HS-5 (cell line): ENCODE measurements at regions not wholly inside any gene's neighbourhood (a gene's known extent, or its start where the extent isn't known, plus 50 kb on each side); places are given as distances from the start of the nearest gene placed in this dataset.

Source experiments
- DNase-seq: peaks from one replicate; pipeline ENCODE4 v3.0.0-alpha.2; 2012; ENCODE audit warnings: low read depth

DNA sequence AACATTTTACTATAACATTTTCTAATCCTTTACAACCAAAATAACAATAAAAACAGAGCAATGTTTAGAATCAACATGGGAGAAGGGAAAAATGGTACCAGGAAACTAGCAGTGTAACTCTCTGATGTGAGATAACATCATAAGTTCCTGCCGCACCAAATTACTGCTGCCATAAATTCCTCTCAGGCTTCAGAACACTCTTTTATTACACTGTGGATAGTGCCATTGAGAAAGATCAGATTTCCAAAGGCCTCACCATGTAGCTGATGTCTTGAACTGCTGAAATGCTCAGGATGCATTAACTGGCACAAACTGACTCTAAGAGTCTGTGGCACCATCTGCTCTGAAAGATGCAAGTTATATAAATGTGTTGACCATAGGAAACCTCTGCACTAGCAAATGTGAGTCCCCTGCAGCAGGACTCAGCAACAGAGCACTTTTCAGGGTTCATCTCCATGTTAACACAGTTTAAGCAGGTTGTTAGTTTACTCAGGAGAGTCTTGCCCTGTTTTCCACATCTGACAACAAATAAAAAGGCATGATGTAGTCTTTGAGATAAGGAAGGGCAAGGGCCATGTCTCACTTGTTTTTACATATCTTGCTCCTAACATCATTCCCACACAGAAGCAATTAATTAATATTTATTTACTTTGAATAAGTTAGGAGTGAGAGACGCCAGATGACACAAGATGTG, 218.1 kb downstream of the CETN3 start:
- no peak for DNase-seq

DNA sequence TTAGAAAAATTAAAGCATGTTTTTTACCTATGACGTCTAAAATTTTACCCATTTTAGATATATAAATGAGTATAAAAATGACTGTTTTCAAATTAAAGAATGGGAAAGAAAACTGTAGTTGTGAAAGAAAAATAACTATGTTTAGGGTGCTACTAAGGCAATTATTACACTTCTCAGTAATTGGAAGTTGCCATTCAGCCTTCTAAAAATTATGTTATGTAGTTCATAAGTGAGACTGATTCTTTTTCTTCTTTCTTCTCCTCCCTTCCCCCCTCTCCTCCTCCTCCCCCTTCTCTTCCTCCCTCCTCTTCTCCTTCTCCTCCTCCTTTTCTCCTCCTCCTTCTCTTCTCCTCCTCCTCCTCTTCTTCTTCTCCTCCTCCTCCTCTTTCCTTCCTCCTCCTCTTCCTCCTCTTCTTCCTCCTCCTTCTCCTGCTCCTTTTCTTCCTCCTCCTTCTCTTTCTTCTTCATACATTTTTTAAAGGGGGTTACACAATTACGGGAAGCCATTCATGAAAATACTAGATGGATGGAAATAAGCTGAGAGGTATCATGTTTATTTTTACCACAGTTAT, 223.6 kb downstream of the CETN3 start:
- no peak for DNase-seq

DNA sequence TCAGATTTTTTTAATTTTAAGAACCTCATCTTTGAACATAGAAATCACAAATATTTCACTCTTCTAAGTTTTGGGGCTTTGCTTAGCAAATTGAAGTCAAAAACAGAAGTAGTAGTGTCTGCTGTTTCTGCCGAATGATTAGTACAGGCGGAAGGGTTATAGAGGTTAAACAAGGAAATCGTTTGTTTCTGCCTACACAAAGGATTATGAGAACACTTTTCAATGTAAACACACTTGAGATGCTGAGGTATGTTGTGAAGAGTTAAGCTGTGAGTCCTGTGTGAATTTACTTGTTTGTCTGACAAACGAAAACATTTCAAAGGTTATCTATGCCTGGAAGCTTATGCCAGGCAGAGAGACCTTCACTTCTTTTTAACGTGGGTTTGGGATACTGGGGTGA, 224.8 kb downstream of the CETN3 start:
- no peak for DNase-seq

DNA sequence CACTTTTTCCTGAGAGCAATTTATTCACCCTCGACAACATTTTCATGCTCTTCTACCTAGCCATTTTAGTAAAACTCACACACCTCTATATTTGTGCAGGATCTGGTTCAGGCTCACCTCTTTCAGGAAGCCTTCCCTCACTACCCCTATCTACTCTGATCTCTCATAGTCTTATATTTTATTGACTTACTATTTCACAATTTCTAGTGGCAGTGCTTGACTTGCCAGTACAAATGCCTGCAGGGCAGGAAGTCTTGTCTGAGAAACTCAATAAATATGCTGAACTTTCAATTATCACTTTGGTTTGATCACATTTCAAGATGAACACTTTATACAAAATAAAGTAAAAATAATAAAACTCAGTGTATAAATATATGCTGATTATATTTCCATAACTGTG, 226.8 kb downstream of the CETN3 start:
- no peak for DNase-seq

DNA sequence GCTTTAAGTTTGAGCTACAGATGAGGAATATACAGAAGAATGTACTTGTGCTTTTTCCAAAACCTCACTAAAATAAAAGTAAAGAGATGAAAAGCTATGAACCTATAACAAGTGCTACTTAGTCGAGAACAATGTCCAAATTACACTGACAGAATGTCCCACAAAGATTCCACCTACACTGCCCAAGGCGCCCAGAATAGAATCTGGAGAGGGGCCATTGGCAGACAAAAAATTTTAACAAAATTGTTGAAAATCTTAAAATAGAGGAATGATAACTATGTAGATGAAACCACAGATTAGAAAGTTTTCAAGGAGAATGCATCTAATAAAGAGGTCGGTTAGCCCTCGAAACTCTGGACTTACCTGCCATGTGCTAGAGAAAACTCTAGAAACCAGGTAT, 235.3 kb downstream of the CETN3 start:
- DNase-seq: no peak

DNA sequence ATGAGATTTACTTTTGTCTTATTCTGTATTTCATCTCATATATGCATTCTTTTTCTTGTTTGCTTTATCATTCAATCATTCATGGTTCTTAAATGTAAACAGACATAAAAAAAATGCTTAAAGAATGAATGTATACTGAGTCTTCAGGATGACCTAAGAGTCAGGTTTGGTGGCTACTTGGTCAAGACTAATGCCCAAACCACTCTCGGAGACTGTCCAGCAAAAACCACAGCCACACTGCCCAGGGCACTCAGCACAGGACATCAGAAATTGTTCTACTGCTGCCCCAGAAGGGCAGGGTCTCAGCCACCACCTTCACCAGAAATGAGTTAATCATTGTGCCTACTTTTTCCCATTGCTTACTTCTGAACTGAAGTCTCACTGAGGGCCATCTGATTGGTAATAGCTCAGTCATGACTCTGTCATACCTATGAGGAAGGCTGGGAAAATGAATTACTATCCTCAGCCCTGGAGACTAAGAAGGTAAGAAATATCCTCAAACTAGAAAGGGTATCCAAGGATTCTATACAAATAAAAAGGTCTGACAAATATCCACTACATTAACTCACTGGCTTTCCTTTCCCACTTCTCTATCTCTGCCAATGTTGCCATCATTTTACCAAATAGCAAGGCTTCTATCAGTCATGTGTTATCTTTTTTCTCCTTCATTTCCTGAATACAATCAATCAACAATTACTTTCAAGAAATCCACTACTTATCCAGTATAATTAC, 236.1 kb downstream of the CETN3 start:
- no peak for DNase-seq

DNA sequence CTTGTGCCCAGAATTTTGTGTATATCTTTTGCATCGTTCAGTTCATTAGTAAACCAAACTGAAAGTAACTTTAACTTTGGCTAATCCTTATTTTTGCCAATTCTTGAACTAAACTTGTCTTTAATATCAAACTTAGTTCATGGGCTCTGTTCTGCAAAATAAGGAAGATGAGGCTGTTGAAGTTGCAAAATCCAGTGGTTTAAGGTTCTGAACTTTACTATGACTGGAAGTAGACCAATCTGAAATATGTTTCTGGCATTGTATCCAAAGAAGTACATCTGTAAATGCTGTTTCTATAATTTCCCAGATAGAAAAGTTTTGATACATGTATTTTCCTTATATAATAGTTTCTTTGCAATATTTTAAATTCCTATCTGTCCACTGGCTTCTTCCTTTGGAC, 238.1 kb downstream of the CETN3 start:
- DNase-seq: no peak

DNA sequence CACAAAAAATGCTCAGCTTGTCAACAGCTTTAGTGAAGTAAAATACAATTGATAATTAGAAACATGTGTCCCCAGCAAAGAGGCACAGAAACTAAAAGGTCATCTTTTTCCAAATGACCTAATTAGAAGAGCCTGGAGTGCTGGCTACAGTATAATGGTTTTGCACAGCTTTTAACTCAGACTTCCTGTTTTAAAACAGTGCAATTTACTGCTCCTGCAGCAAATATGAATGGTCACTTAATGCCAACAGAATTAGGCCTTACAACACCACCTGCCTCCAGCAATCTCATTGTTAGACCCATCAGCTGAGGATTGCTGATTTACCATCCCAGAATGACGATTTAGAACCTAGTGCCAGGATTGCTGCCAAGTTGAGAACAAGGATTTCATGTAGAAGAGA, 239.3 kb downstream of the CETN3 start:
- DNase-seq: no peak

DNA sequence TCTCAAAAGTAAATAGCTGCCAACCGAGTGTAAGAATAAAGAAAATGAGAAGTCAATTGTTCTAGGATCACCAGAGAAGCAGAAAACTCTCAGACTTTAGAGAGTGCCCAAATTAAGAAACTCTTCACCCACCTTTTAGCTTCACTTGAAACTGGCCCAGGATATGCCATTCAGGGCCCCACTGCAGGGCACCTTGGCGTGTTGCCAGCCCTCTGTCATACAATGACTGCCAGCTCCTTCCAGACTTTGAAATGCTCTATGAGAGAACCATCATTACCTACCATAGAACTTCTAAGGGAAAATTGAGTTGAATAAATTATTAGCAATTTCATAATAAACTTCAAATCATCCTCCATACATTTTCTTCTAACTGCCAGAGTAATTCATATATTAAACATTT, 240.5 kb downstream of the CETN3 start:
- DNase-seq: no peak

DNA sequence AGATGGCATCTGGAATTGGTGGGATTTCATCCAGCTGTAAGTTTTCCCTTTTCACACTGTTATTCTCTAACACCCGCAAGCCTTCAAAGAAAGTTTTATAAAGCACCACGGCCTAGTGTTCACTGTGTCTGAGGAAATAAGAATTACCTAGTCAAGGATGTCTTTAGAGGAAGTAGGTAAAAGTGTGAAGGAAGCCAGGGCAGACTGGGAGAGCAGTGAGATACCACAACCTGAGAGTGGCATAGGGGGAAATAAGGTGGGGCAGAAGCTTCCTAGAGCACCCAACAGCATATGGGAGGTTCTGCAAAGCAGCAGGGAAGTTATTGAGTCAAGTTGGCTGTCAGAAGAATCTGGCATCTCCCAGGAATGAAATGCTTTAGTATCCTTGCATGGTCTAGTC, 241.2 kb downstream of the CETN3 start:
- no peak for DNase-seq

DNA sequence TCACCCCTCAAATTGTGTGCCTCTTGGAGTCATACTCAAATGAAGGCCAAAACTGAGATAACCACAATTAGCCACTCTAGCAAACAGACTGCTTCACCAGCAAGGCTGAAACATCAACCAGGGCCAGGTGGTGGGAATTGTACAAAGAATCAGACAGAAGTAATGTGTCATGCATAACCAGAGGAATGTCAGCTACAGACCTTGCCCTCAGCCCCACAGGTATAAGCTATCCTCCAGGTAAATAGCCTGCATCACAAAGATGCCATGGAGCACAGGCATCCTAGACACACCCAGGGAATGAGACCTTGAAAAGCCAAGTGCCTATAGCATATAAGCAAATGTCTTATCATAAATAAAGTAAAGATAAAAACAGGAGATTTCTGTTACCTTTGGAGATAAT, 242.7 kb downstream of the CETN3 start:
- DNase-seq: no peak

DNA sequence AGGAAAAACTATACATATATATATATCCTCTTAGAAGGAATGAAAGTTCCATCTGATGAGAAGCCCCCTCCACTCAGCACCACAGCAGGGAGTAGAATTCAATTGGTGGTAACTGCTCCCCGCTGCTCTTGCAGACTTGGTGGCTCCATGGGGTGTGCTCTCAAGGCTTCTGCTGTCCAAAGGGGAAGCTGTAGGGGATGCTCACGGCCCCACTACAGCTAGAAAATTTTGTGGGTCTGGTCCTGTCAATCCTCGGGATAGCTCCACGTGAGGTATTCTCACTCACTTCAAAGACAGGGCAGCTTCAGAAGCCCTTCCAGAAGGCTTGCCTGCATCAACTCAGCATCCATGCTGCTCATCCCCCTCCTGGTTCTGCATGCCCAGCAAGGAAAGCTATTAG, 247.2 kb downstream of the CETN3 start:
- DNase-seq: no peak

DNA sequence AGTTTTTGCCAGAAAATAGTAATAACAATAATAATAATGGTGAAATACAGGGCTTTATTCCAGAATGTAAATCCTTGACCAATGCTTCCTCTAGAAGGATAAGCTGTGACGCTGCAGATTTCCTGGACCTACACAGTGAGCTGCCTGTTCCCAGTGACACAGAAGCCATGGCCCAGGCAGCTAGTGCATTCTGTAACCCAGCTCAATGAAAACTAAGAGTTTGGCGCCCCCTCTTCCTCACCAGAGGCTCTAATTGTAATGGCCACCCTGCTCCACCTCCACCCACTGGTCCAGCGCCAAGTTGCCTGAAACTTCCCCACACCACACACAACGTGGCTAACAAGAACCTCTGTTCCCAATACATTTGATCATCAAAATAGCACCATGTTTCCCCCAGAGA, 248.1 kb downstream of the CETN3 start:
- DNase-seq: no peak

DNA sequence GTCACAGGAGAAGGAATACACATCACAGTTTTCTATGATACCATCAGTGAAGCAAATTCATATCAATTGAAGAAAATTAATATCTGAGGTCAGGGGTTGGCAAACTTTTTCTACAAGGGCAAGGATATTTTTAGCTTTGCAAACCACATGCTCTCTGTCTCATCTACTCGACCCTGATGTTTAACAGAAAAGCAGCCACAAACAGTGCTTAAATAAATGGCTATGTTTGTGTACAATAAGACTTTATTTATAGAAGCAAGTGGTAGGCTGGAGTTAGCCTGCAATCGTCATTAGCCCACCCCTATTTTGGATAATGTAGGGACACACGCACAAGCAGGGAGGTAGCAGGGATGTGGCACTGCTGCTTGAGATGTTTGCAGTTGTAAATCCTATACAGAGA, 251.4 kb downstream of the CETN3 start:
- DNase-seq: no peak

DNA sequence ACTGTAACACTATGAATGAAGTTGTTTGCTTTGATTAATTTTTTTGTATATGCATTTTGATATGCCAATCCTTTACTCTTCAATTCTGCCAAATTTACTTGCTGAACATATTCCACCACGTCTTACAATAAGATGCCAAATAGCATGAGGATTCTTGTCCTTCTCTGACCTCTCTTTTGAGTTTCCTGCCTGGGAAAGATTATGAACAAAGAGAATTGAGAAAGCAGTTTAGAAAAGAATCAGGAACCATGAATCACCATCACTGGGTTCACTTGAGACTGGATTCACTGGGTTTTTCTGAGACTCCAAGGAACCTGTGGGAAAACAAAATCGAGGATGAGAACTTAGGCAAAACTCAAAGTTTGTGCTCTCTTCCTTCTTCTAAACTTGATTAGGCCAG, 256.5 kb downstream of the CETN3 start:
- DNase-seq: no peak

DNA sequence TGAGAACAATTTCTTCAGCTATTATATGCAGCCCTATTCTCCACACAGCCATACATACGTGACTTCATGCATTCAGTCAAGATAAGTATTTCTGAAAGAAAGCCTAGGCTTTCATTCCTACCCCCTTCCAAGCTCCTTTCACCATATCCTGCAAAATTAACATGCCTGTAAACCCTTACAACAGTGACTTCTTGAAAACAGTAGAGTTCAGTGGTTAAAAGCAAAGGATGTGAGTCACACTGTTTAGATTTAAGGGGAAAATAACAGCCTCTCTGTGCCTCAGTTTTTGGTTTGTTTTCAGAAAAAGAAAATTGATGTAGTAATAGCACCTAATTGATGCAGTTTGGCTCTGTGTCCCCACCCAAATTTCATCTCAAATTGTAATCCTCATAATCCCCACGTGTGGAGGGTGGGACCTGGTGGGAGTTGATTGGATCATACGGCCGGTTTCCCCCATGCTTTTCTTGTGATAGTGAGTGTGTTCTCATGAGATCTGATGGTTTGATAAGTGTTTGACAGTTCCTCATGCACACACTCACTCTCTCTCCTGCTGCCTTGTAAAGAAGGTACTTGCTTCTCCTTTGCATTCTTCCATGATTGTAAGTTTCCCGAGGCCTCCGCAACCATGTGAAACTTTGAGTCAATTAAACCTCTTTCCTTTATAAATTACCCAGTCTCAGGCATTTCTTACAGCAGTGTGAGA, 264.8 kb downstream of the CETN3 start:
- DNase-seq: no peak

DNA sequence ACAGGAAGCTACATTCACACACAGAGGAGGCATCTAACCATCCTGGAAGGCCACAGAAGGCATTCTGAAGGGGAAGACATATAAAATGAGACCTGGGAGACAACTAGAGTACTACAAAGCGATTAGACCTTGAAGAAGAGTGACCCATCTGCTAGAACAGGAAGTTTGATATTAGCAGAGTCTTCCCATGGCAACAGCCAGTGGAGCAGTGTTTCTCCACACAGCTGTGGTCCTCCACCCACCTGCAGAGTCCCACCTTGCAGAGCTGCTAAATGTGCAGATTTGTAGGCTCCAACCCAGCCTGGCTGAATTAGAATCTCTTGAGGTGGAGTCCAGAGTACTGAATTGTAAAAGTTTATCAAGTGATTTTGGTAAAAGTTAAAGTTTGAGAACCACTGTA, 267.0 kb downstream of the CETN3 start:
- no peak for DNase-seq

DNA sequence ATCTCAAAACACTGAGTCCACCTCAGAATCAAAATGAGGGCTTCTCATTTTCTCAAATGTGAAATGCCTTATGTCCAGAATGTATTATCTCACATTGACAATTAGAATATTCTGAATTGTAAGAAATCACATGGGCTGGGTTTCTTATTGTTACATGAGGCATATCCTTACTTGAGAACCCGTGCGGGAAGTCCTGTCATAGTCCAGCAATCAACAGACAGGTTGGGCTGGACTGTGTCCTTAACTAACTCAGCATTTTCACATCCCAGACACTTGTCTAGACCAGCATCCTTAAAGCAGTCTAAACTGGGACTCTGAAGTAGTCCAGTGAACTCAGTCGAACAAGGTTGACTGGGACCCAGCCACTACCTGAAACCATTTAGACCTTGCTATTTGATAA, 267.6 kb downstream of the CETN3 start:
- DNase-seq: no peak

DNA sequence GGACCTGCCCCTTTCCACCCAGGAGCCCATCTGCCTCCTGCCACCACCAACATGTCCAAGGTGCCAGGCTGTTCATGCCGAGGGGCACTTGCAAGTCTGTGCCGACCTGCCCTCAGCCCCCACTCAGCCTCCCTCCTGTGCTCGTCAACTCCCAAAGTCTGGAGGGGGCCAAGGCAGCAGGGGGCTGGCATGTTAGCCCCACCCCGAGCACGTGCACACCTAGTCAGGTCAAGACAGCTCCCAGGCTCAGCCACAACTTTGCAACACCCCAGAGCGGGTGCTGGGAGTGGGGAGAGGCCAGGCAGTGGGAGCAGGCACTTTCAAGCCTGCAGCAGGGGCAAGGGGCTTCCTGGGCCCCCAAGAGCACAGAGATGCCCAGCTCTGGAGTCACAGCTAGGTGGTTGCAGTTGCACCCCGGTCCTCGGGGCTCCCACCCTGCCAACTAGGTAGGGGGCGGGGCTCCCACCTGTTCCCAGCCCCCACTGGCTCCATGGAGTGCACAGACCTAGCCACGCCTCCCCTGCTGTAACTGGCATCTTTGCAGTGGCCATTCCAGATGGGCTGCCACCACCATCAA, 272.5 kb downstream of the CETN3 start:
- DNase-seq: no peak

DNA sequence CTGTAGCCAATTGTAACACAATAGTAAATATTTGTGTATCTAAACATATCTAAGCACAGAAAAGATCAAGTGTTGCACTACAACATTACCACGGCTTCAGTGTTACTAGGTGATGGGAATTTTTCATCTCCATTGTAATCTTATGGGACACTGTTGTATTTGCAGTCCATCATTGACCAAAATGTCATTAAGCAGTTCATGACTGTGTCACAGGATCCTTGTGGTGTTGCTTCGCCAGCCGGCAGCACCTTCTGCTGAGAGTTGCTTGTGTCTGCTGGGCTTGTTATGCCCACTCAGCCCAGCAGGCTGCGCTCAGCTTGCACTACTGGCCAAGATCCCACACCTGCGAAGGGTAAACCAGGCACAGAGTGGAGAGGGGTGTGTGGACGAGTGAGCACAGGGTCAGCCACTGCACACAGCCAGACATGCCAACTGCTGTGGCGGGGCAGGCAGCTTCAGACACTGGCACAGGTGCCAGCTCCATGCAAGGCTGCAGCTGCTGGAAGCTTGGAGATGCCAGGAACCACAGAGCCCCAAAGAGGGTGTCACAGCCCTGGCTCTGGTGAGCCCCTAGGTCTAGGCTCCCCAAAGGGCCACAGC, 273.7 kb downstream of the CETN3 start:
- DNase-seq: no peak

DNA sequence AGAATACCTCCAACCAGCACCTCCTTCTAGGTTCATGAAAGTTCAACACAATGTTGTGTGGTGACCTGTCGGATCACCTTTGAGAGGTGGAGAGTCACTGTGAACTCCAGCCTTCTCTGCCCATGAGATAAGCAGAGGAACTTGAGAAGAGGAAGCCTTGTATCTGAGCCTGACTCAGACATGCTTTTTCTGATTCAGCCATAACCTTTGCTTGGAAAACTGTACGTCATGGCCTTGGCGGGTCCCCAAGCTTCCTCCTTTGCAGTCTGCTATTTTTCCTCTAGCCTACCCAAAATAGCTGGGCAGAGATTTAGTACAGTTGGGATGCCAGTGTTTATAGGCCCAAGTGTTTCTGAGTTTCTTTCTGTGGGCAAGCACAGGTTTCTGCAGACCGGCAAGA, 274.7 kb downstream of the CETN3 start:
- no peak for DNase-seq

DNA sequence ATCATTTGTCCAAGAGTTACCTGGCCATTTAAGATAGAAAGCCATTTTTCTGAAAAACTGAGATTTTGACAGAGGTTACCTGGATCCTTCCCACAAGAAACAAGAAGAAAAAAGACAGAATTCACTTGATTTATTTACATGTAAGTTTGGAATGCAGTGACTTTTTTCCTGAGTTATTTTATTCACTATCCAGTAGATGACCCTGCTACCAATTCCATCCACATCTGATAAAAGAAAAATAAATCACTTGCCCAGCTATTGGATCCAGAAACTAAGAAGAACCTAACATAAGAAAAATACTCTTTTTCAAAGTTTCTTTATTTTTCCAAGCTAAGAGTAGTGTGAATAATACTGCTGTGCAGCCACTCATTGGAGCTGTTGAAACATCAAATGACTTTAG, 275.2 kb downstream of the CETN3 start:
- no peak for DNase-seq
